ENCODE measurements at regions not wholly inside any gene's neighbourhood (a gene's known extent, or its start where the extent isn't known, plus 50 kb on each side); places are given as distances from the start of the nearest gene placed in this dataset.

DNA sequence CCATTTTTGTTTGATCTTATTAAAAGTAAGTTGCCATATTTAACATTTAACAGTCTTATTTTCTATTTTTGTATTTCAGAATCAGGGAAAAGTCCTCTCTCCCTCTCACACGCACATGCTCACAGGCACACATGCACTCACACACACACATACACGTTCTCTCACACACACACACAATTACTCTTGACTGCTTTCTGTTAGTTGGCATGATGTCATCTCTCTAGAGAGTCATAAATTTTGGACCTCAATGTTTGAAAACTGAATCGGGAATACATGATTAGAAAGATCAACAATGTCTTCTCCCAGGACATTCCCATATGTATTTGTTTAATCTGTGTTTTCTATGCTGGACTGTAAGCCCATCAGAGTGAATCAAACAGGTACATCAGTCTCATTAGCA, 165.7 kb upstream of the AHR start:
- no peak for DNase-seq

DNA sequence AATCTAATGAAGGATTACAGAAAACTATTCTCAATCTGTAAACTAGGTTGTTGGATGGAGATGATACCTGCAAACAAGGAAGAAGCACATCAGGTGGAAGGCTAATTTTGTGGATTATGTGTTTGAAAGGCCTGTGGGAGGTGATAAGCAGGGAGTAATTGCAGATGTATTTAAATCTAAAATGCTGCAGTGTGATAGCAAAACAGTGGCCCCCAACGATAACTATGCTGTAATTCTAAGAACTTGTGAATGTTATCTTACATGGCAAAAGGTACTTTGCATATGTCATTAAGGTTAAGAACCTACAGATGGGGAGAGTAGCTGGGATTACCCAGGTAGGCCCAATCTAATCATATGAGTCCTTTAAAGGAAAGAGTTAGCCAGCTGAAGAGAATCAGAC, 164.5 kb upstream of the AHR start:
- no peak for DNase-seq

DNA sequence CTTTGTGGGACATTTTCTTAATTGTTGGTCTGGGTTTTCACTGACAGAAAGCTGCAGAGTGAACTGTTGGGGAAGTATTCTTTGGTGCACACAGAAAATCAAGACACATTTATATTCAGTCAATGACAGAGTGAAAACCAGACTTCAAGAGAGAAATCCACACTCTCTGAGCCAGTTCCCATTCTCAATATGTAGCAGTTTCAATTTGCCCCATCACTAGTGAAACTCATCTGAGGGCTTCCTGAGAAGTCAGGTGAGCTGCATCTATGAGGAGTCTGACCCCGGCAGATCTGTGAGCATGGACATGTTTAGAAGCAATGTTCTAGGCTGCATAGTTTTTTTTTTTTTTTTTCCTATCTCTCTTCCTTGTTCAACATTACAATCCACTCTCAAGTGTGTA, 163.7 kb upstream of the AHR start:
- DNase-seq = no peak

DNA sequence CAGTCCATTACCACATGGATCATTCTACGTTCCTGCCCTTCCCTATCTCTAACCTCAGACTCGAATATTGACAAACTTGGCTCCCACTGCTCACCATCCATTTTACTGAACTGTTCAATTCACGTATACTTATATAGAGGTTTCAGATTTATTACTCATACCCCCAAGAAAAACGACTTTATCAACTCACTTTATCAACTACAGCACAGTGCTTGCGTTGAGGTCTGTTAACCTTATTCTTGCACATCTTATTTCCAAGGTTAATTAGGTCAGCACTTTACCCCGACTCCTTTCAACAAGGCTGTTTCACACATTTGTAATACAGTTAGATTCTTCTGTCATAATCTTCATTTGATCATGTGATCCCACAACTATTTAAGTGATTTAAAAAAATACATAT, 162.3 kb upstream of the AHR start:
- no peak for DNase-seq

DNA sequence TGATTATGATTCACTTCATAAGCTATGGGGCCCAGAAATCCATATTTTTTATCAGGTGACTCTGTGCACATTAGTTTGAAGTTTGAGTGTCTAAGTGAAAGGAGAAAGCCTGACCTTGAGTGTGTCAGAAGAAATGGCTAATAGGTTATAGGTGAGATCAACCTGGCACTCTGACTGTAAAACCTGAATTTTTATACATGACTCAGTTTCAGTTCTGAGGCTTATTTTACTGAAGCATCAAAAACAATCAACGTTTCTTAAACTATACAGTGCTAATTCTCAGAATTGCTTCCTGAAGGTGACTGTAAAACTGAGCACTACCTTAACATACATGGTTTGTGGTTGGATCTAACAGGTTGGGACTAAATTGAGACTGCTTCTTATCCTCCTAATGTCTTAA, 159.4 kb upstream of the AHR start:
- DNase-seq = no peak

DNA sequence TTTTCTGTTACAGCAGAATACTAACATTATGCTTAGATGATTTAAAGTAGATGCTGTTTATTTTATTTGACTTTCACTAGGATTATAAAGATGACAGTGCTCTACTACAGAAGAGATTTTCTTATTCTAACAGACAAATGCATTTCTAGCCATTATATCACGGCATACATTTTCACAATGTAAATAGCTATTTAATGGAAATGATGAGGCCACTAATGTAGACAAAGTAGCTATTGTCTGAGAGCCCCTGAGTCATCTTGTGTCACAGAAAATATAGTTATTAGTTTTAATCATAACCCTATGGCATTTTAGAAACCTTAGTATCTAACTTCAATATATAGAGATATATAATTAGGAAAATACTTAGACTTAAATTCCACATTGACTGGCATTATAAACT, 158.0 kb upstream of the AHR start:
- no peak for DNase-seq

DNA sequence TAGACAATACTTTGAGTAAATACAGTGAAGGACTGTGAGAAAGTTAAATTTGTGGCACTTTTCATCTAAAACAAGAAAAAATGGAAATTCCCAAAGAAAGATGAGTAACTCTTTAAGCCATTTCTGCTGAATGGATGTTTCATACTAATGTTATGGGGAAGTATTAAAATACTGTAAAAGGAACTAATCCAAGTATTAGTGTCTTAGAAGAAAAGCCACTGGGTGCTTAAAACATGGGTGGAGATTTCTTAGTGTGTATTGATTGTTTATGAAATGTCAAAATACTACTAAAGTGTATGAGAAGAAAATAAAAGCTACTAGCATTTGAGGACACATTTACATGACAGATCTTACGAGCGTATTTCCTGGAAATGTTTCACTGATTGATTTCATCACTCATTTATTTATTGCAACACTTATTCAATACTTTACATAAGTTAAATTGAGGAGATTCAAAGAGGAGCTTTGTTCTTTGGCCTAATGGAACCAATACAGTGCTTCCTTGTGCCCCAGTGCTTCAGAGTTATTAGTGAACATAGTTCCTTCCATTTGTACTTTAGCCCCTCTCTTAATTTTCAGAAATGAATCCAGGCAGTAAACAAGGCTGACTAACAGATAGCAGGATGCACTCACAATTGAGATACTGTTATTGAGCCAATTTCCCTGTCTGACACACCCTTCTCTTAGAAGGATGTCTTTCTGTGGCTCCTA, 155.5 kb upstream of the AHR start:
- no peak for DNase-seq

DNA sequence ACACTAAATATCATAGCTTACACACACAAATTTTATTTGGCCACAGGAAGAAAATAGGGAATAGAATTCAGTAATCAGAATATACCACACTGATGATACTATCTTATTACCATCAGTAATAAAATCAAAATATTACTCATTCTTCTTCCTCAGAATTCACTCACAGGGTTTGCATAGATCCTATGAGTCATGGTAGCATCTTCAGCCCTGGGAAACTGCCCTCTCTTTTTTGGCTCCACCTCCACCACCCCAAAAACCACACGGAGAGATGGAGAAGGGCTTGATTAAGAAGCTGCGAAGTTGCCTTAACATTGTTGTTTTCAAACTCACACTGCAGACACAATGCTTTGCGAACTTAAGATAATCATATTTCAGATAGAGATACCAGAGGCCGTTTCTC, 154.1 kb upstream of the AHR start:
- no peak for DNase-seq

DNA sequence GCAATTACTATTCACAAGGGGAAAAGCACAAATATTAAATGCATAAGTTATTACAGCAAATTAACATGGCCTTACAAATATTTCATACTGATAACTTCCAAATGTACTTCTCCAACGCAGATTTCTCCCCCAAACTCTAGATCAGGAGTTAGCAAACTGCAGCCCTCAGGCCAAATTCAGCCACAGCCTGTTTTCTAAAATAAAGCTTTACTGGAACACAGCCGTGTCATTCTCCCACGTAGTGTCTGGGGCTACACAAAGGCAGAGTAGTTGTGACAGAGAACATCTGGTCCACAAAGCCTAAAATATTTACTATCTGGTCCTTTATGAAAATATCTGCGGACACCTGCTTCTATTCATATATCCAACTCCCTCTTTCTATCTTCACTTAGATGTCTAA, 151.8 kb upstream of the AHR start:
- DNase-seq = no peak

DNA sequence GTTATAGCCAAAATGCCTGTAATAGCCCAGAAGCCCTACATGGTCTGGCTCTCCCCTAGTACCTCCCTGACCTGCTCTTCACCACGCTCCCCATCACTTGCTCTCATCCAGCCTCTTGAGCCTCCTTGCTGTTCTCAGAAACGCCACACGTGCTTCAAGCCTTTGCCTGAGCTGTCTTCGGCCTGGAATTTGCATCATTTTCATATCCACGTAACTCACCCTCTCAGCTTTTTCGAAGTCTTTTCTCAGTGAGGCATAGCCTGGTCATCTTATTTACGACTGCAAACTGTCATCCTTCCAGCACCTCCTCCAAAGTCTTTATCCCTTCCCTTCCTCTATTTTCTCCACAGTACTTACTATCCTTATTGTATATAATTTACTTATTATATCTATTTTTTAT, 151.0 kb upstream of the AHR start:
- no peak for DNase-seq

DNA sequence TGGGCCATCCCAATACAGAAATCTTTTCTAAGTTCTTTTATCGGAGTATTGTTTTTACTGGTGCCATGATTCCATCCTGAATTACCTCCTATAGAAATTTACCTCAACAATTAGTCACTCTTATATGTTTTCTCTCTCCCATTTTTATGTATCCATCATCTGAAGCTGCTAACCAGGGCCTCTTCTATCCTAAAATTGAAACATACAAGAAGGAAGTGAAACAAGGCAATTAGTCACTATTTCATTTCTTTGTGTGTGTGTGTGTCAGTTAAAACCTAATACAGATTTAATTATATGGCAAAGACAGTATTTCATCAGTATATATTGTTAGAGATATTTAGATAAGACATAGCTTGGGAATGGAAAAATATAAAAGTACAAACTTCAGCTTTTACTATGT, 148.4 kb upstream of the AHR start:
- peak; percentile 11 for DNase-seq

DNA sequence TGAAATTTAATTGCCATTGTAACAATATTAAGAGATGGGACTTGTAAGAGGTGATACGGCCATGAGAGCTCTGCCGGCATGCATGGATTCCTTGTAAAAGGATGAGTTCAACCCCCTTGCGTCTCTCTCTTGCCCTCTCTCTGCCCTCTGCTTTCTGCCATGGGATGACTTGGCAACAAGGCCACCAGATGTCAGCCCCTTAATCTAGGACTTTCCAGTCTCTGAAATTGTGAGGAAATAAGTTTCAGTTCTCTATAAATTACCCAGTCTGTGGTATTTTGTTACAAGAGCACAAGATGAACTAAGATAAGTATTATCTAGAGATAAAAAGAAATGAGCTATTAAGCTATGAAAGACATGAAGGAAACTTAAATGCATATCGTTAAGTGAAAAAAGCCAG, 145.7 kb upstream of the AHR start:
- DNase-seq = peak; percentile 71

DNA sequence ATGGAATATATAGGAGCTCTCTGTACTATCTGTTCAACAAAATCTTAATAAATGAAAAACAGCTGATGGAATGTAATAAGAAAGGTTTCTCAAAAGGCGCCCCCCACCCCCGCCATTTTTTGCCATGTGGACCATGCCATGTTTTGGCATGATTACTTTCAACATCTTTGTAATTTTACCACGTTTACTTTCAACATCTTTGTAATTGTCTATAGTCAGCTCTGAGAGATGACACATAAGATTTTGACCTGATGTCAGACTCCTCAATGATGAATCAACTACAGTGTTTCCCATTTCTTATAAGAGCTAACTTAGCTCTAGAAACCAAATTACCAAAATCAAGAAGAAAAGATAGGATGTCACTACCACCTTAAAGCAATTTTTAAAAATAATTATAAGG, 144.9 kb upstream of the AHR start:
- no peak for DNase-seq

DNA sequence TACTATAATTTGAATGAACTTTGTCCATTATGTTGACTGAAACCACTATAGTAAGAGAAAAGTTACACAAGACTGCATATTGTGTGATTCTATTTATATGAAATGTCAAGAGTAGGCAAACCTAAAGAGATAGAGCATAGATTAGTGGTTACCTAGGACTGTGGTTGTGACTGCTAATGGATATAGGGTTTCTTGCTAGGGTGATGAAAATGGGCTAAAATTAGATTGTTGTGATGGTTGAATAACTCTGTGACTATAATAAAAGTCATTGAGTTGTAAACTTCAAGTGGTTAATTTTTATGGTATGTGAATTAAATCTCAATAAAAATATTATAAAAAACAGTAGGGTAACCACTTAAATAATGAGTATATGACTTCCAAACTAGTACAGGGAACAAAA, 142.9 kb upstream of the AHR start:
- DNase-seq = no peak

DNA sequence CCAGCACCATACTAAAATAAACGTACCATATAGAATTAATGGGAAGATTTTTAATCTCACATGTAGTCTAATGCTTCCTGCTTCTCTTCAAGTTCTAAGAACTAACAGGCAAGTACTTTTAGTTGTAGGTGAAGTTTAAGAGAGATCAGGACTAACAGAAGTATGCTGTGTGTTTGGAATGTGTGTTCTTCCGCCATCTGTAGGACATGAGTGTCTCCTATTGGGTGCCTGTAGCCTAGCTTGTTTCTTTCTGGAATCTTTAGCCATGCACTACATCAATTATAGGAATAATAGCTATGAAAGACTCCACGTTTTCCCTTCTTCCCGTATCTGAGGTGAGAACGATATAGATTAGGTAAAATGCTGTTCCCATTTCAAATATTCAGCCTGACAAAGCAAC, 140.2 kb upstream of the AHR start:
- DNase-seq = no peak

DNA sequence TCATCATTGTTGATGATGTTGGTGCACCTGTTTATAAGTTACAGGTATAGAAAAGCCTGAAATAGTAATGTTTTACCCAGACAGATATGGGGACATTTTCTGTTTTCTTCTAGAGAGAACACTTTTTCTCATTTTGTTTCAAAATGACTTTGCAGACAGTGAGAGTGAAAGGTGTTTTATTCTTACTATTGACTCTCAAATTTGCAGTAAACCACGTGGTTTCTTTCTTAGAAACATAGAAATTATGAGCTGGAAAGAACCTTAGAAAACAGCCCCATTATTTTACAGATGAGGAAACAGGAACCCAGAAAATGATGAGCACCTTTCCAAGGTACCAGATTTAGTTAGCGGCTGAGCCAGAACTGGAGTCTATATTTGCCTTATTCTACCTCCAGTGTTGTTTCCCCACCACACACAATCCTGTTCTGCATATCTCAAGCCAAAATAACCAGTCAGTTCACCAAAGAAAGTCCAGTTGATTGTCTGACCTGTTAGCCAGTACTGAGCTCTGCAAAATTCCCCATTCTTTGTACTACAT, 138.9 kb upstream of the AHR start:
- DNase-seq = no peak

DNA sequence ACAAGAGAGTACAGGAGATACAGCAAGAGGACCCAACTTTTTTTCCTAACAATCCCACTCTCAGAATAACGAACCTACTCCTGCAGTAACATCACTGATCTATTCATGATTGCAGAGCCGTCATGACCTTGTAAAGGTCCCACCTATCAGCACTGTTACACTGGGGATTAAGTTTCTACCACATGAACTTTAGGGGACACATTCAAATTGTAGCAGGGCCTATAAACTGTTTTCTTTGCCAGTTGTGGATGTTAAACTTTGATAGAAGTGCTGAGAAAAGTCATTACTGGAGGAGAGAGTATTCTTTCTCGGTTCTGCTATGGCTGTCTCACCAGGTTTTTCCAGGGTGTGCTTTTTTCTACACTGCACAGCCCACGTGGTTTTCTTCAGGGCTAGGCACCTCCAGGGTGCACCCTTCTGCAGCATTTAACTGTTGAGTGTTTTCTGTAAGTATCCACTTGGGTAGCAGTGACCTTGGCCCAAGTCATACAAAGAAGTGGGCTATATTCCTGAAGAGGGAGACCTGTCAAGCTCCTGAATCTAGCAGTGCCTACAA, 131.6 kb upstream of the AHR start:
- DNase-seq = no peak

DNA sequence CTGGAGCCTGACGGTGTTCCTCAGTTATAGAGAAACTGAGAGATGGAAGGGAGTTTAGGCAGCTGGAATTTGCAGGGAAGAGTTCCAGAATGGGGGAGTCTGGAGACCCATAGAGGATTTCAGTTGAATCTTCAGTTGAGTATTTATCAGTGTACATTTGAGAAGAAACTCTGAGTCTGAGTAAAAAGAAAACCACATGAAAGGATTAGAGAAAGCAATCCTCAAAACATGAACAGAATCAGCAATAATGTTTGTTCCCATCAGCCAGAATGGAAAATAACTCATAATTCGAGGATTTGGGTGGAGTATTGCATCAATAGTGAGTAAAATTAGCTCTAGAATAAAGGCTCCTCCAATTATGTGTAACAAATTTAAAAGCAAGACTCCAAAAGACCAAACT, 130.0 kb upstream of the AHR start:
- no peak for DNase-seq

DNA sequence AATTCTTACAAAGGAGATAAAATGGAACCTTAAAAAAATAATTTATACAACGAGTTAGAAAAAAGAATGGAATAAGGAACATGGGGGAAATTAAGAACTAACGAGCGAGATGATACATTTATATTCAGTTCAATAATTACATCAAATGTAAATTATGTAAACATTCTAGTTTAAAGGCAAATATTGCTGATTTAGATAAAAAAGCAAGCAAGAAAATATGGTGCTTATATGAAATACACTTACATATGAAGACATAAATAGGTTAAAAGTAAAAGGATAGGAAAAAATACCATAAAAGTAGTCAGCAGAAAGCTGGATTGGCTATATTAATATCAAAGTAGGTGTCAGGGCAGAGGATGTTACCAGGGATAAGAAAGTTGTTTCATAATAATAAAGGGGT, 127.0 kb upstream of the AHR start:
- no peak for DNase-seq

DNA sequence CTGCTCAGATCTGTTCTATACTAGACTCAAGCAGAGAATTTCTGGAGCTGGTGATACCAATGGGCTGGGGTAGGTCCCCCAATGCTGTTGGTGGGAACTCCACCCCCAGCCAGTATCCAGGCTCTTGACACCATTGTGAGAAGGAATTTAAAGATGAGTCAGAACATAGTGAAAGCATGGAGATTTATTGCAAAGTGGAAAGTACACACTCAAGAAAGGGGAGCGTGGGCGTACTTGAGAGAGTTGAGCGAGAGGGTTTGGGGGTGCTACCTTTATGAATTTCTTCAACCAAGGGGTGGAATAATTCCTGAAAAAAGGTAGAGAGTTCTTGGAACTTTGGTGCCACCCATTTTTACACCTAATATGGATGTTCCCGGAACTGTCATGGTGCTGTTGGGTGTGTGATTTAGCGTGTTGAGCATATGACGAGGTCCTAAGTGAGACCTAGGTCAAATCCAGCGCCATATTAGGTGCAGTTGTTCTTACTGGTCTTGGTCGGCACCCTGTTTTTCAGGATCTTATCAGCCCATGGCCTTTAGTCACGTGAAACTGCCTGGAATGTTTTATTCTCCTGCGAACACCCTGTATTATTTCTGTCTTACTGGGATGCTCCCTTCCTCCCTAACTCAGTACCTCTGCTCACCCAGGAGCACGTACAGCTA, 122.0 kb upstream of the AHR start:
- no peak for DNase-seq

DNA sequence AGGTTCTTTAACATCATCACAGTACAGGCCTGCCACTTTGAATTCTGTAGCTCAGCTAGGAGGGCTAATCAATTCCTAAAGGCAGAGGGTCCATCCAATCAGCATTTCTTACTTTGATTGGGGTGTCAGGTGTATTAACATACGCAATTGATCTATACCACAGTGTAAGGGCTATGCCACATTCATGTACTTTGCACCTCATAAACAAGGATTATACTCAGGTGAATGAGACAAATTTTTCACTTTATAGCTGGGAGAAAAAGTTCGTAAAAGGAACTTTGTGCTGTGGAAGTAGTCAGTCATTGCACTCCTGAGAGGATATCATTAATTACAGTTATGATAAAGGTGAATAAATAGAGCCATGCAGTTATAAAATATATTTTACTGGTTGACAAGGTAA, 119.9 kb upstream of the AHR start:
- DNase-seq = no peak

DNA sequence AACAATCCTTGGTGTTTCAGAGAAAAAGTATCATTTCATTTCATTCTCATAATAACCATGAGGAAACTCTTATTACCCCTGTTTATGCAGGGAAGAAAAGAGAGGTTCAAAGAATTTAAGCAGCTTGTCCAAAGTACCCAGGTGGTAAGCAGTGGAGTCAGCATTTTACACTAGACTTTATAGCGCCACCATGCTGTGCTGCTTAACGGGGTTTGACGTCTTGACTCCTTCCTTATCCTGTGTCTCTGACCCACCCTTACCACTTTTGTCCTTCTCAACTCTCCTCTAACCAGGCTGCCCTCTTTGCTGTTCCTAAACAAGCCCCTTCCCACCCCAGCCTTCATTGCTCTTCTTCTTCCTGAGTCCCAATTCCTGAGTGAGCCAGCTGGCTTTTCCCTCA, 117.0 kb upstream of the AHR start:
- no peak for DNase-seq

DNA sequence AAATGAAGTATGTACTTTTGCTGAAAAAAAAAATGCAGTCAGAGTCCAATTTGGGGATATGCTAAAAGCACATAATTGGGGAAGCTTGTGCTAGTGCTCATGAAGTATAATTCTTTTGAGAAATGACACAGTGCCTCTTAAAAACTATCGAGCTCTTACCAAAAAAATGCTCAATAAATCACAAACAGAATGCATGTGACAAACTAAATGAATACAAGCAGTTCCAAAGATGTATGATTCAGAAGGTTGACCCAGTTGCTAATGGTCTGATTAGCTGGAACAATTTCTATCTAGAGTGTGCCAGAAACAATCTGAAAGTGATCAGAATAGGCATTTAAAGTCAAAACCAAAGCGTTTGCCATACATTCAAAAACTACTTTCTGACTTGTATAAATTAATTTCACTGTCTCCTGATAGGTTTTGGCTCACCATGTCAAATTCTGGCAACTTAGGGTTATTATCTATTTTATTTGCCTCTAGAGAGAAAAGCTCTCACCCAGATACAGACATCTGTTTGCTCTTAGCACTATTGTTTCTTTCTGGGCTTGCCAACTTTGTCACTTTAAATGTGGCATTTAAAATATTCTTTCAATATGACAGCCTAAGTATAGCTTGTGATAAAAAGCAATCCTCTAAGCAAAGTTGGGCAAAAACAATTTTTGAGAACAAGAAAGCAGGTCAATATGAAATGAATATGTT, 114.7 kb upstream of the AHR start:
- DNase-seq = no peak
